Suprapubic skin (tissue), 3 donors: ENCODE measurements at regions not wholly inside any gene's neighbourhood (a gene's known extent, or its start where the extent isn't known, plus 50 kb on each side); places are given as distances from the start of the nearest gene placed in this dataset.

Experiments used
- POLR2AphosphoS5 ChIP-seq, 3 donors: sonication (generic); formaldehyde crosslinking; IDR thresholded peaks; one replicate each; pipeline ENCODE4 v1.6.1; 2017; ENCODE audit warnings: antibody characterized with exemption in 3 of 3
- TF ChIP-seq, protein P1 (sequence below), 2 donors: fragments of 200-600 bp in 1 of 2; fragments of 450-650 bp in 1 of 2; sonication (generic) in 1 of 2; IDR thresholded peaks; one replicate each; pipeline ENCODE4 v1.5.1; 2016 to 2019; ENCODE audit warnings: antibody characterized with exemption in 2 of 2, mild to moderate bottlenecking in 1 of 2, moderate library complexity in 1 of 2

DNA sequence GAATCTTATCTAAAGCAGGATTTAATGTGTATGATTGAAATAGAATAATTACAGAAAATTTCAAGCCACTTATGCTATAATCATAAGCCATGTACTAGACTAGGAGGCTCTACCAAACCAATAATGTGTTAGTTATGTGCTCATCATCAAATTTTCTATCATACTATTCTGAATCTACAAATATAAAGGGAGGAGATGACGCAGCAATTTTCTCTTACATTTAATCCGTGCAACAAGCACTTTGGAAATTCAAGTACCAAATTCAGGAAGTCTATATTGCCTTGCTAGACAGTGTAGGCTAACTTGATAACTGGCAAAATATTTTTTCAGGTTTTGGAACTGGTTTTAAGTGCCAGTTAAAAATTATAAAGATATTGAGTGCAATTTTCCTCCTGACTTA lies 283.5 kb downstream of the C4orf33 start:
- no peak for TF ChIP-seq POLR2AphosphoS5 (IDR thresholded peaks at IDR 0.05)
- TF ChIP-seq, protein P1, sequence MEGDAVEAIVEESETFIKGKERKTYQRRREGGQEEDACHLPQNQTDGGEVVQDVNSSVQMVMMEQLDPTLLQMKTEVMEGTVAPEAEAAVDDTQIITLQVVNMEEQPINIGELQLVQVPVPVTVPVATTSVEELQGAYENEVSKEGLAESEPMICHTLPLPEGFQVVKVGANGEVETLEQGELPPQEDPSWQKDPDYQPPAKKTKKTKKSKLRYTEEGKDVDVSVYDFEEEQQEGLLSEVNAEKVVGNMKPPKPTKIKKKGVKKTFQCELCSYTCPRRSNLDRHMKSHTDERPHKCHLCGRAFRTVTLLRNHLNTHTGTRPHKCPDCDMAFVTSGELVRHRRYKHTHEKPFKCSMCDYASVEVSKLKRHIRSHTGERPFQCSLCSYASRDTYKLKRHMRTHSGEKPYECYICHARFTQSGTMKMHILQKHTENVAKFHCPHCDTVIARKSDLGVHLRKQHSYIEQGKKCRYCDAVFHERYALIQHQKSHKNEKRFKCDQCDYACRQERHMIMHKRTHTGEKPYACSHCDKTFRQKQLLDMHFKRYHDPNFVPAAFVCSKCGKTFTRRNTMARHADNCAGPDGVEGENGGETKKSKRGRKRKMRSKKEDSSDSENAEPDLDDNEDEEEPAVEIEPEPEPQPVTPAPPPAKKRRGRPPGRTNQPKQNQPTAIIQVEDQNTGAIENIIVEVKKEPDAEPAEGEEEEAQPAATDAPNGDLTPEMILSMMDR (IDR thresholded peaks at IDR 0.05) = no peak
